Ishikawa (cell line): ENCODE measurements at regions not wholly inside any gene's neighbourhood (a gene's known extent, or its start where the extent isn't known, plus 50 kb on each side); places are given as distances from the start of the nearest gene placed in this dataset.

Experiments
- CEBPB ChIP-seq: IDR thresholded peaks from 2 replicates; pipeline ENCODE4 v1.6.1; 2012
- CREB1 ChIP-seq: IDR thresholded peaks from 2 replicates; pipeline ENCODE4 v1.6.1; 2012; ENCODE audit warnings: low read depth
- EGR1 ChIP-seq: IDR thresholded peaks from 2 replicates; pipeline ENCODE4 v1.6.1; 2012
- EP300 ChIP-seq: IDR thresholded peaks from 2 replicates; pipeline ENCODE4 v1.6.1; 2012; ENCODE audit warnings: borderline replicate concordance
- FOXM1 ChIP-seq: IDR thresholded peaks from 2 replicates; pipeline ENCODE4 v1.6.1; 2012; ENCODE audit warnings: low read depth, borderline replicate concordance
- NFIC ChIP-seq: IDR thresholded peaks from 2 replicates; pipeline ENCODE4 v1.6.1; 2012
- RAD21 ChIP-seq: IDR thresholded peaks from 2 replicates; pipeline ENCODE4 v1.6.1; 2012; ENCODE audit warnings: low read depth
- TAF1 ChIP-seq: IDR thresholded peaks from 2 replicates; pipeline ENCODE4 v1.6.1; 2012; ENCODE audit warnings: low read depth, mild to moderate bottlenecking
- TCF12 ChIP-seq: IDR thresholded peaks from 2 replicates; pipeline ENCODE4 v1.6.1; 2012; ENCODE audit warnings: low read depth
- TEAD4 ChIP-seq: IDR thresholded peaks from 2 replicates; pipeline ENCODE4 v1.6.1; 2012
- YY1 ChIP-seq: IDR thresholded peaks from 2 replicates; pipeline ENCODE4 v1.6.1; 2012; ENCODE audit warnings: low read depth
- ZBTB7A ChIP-seq: IDR thresholded peaks from 2 replicates; pipeline ENCODE4 v1.6.1; 2012; ENCODE audit warnings: low read depth
- TF ChIP-seq, protein P1 (sequence below): IDR thresholded peaks from 2 replicates; pipeline ENCODE4 v1.6.1; 2012
- TF ChIP-seq, protein P2 (sequence below): IDR thresholded peaks from 2 replicates; pipeline ENCODE4 v1.6.1; 2012
- TF ChIP-seq, protein P3 (sequence below): IDR thresholded peaks from 2 replicates; pipeline ENCODE4 v1.6.1; 2012; ENCODE audit warnings: low read depth, mild to moderate bottlenecking

DNA sequence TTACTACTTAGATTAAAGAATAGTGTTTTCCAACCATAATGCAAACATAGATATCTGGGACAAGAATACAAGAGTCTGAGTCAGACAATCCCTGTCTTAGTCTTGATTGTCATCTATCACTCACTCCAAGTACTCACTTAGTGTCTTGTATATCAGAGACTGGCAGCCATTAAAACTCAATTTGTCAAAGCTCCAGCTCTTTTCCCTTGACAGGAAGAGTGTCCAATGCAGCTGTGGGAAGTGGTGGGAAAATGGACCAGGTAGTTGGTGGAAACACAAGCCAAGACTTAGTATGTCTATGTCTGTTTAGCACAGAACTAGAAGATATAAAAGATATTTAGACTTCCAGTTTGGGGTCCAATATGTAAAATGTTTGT lies 271.6 kb upstream of the CLEC14A start:
- TF ChIP-seq EGR1 (no peak), ZBTB7A (no peak), FOXM1 (no peak), TAF1 (no peak), EP300 (no peak), YY1 (no peak)

DNA sequence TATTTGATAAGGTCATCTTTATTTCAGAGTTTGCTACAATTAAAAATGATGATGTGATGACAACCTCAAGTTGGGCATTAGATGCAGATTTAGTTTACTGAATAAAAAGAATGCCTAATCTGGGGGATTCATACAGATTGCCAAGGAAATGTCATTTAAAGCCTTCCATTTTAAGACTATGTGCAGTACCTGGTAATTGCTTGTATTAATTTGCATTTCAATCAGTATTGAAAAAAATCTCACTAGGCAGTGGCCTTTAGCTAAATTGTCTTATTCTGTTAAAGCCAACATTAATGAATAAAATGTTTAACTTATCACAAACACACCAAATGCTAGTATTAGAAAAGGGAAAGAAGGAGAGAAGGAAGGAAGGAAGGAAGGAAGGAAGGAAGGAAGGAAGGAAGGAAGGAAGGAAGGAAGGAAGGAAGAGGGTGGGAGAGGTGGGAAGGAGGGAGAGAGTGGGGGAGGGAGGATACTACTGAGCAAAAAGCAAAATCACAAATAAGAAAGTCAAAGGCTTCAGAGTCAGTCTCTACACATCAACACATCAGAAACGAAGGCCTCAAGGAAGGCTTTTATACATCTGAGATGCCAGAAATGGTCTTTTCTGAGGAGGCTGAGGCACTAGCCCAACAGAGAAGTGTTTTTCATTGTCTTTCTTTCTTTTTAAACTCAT lies 271.1 kb upstream of the CLEC14A start:
- no peak for TF ChIP-seq CEBPB
- no peak for TF ChIP-seq ZBTB7A
- TF ChIP-seq TEAD4 = no peak
- TF ChIP-seq YY1 = no peak
- TF ChIP-seq, protein P1, sequence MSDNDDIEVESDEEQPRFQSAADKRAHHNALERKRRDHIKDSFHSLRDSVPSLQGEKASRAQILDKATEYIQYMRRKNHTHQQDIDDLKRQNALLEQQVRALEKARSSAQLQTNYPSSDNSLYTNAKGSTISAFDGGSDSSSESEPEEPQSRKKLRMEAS = no peak
- TF ChIP-seq, protein P2, sequence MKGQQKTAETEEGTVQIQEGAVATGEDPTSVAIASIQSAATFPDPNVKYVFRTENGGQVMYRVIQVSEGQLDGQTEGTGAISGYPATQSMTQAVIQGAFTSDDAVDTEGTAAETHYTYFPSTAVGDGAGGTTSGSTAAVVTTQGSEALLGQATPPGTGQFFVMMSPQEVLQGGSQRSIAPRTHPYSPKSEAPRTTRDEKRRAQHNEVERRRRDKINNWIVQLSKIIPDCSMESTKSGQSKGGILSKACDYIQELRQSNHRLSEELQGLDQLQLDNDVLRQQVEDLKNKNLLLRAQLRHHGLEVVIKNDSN = no peak
- no peak for TF ChIP-seq FOXM1
- TF ChIP-seq TCF12 = no peak
- TF ChIP-seq EP300 = no peak
- TF ChIP-seq RAD21 = no peak
- TF ChIP-seq TAF1 = no peak
- TF ChIP-seq, protein P3, sequence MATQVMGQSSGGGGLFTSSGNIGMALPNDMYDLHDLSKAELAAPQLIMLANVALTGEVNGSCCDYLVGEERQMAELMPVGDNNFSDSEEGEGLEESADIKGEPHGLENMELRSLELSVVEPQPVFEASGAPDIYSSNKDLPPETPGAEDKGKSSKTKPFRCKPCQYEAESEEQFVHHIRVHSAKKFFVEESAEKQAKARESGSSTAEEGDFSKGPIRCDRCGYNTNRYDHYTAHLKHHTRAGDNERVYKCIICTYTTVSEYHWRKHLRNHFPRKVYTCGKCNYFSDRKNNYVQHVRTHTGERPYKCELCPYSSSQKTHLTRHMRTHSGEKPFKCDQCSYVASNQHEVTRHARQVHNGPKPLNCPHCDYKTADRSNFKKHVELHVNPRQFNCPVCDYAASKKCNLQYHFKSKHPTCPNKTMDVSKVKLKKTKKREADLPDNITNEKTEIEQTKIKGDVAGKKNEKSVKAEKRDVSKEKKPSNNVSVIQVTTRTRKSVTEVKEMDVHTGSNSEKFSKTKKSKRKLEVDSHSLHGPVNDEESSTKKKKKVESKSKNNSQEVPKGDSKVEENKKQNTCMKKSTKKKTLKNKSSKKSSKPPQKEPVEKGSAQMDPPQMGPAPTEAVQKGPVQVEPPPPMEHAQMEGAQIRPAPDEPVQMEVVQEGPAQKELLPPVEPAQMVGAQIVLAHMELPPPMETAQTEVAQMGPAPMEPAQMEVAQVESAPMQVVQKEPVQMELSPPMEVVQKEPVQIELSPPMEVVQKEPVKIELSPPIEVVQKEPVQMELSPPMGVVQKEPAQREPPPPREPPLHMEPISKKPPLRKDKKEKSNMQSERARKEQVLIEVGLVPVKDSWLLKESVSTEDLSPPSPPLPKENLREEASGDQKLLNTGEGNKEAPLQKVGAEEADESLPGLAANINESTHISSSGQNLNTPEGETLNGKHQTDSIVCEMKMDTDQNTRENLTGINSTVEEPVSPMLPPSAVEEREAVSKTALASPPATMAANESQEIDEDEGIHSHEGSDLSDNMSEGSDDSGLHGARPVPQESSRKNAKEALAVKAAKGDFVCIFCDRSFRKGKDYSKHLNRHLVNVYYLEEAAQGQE = no peak
- TF ChIP-seq EGR1 = no peak
- no peak for TF ChIP-seq NFIC
- no peak for TF ChIP-seq CREB1

DNA sequence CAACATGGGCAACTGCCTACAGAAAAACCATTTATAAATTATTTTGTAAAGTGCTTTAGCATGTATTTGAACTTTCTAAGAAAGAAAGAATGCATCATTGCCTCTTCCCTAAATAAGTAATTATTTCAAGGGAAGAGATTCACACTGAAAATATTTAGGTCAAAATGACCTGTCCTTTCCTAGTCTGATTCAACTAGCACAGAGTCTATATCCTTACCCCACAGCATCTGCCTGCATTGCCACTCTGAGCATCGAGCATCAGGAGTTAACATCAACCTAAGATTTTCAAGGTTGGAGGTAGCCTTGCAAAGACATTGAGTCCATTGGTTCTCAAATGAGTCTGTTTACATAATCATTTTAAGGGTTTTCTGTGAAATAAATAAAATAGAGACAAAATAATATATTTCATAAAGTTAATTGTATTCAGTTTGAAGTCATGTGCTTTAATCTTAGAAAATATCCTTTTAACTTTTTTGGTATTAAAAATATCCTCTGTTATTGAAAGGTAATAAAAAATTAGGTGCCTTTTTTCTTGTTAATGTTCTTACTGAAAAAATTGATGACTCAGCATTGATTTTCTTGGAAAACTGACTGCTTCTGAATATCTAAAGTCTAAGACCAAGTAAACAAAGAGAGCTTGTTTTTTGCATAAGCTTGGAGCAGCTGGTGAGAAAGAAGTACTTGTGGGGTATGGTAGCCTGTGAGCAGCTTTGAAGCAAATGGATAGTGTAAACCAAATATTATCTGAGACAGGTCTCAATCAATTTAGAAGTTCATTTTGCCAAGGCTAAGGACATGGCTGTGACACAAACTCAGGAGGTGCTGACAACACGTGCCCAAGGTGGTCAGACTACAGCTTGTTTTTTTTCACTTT lies 269.0 kb upstream of the CLEC14A start:
- TF ChIP-seq TEAD4 = no peak
- TF ChIP-seq, protein P2 = no peak
- TF ChIP-seq, protein P3 = no peak
- no peak for TF ChIP-seq ZBTB7A
- TF ChIP-seq EGR1 = no peak
- TF ChIP-seq FOXM1 = no peak
- TF ChIP-seq YY1 = no peak
- no peak for TF ChIP-seq NFIC
- TF ChIP-seq TCF12 = no peak
- TF ChIP-seq RAD21 = no peak
- no peak for TF ChIP-seq CEBPB
- TF ChIP-seq, protein P1 = no peak
- no peak for TF ChIP-seq EP300

DNA sequence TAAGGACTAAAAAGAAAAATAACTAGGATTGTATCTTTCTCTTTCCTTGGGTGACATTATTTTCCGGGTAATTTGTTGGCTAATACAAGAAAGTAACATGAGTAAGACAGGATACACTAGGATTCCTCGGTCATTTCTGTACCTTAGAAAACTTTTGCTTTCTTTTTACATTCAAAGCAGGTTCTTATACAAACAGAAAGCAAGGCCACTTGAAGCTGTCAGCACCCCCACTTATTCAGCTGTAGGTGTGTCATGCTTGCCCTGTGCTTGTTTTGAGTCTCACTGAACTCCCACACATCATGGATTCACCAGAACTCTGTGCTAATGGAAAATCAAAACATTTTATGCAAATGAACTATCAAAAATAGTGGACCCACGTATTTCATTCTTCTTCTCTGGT lies 266.8 kb upstream of the CLEC14A start:
- TF ChIP-seq, protein P2 = no peak
- TF ChIP-seq, protein P3 = no peak
- TF ChIP-seq TAF1 = no peak
- no peak for TF ChIP-seq EGR1
- TF ChIP-seq YY1 = no peak
- TF ChIP-seq, protein P1 = no peak
- TF ChIP-seq FOXM1 = no peak
